Ascending aorta (tissue), 2 donors: ENCODE measurements at regions not wholly inside any gene's neighbourhood (a gene's known extent, or its start where the extent isn't known, plus 50 kb on each side); places are given as distances from the start of the nearest gene placed in this dataset.

Experiments
- DNase-seq, 2 donors: peaks; one replicate each; pipeline ENCODE4 v3.0.0-alpha.2; 2019; ENCODE audit warnings: low spot score in 2 of 2
- H3K27ac ChIP-seq, 2 donors: fragments of 200-600 bp; sonication (generic); one replicate each; pipeline ENCODE4 v1.5.1; 2016 to 2017; ENCODE audit warnings: mild to moderate bottlenecking in 1 of 2
- H3K27me3 ChIP-seq: fragments of 200-600 bp; sonication (generic); one replicate; pipeline ENCODE4 v1.5.1; 2017
- H3K36me3 ChIP-seq, 2 donors: fragments of 200-600 bp; sonication (generic); one replicate each; pipeline ENCODE4 v1.5.1; 2016
- H3K4me1 ChIP-seq, 2 donors: fragments of 200-600 bp; sonication (generic); one replicate each; pipeline ENCODE4 v1.5.1; 2016 to 2017; ENCODE audit warnings: mild to moderate bottlenecking in 1 of 2
- H3K4me3 ChIP-seq, 2 donors: fragments of 200-600 bp; sonication (generic); one replicate each; pipeline ENCODE4 v1.5.1; 2016 to 2017; ENCODE audit warnings: mild to moderate bottlenecking in 1 of 2
- H3K9me3 ChIP-seq, 2 donors: fragments of 200-600 bp; sonication (generic); one replicate each; pipeline ENCODE4 v1.5.1; 2016
- CTCF ChIP-seq, 3 experiments: fragments of 200-600 bp in 2 of 3; fragments of 450-650 bp in 1 of 3; sonication (generic) in 2 of 3; IDR thresholded peaks; one replicate each; pipeline ENCODE4 v1.5.1; 2016 to 2019; ENCODE audit warnings: antibody characterized with exemption in 3 of 3, mild to moderate bottlenecking in 1 of 3, moderate library complexity in 1 of 3
- intact Hi-C: fragments of 100-400 bp; cut with DNase I; formaldehyde crosslinking; loops from one replicate; pipeline ENCODE4 v1.15.1; 2023

- no peaks in the 10 kb centered on the region for H3K36me3 ChIP-seq
- H3K9me3 ChIP-seq, result no peaks in the 10 kb centered on the region
- no peak overlapping the region for H3K27ac ChIP-seq
- DNase-seq, result no peak
- TF ChIP-seq CTCF (IDR thresholded peaks at IDR 0.05), result no peak
- H3K27me3 ChIP-seq, result no peaks in the 10 kb centered on the region
- H3K4me1 ChIP-seq, result no peaks in the 10 kb centered on the region
- intact Hi-C loops, result no loop called here
- no peak overlapping the region for H3K4me3 ChIP-seq
Observed at GRCh38 chr6:20313960-20314530, 87.6 kb upstream of the E2F3 start.

- no peak for TF ChIP-seq CTCF (IDR thresholded peaks at IDR 0.05)
- H3K9me3 ChIP-seq, result no peaks in the 10 kb centered on the region
- no peak overlapping the region for H3K27ac ChIP-seq
- H3K4me1 ChIP-seq, result no peaks in the 10 kb centered on the region
- H3K4me3 ChIP-seq, result no peak overlapping the region
- no peak for DNase-seq
- intact Hi-C loops, result no loop called here
- H3K27me3 ChIP-seq, result no peaks in the 10 kb centered on the region
- H3K36me3 ChIP-seq, result no peaks in the 10 kb centered on the region
Observed at GRCh38 chr6:20314866-20315845, 86.5 kb upstream of the E2F3 start.

- H3K9me3 ChIP-seq, result no peaks in the 10 kb centered on the region
- no peaks in the 10 kb centered on the region for H3K4me1 ChIP-seq
- no peaks in the 10 kb centered on the region for H3K27me3 ChIP-seq
- no peaks in the 10 kb centered on the region for H3K36me3 ChIP-seq
- intact Hi-C loops, result no loop called here
- DNase-seq, result no peak
- TF ChIP-seq CTCF (IDR thresholded peaks at IDR 0.05), result no peak
- H3K4me3 ChIP-seq, result no peak overlapping the region
- no peak overlapping the region for H3K27ac ChIP-seq
Observed at GRCh38 chr6:20317430-20317829, 84.2 kb upstream of the E2F3 start.

DNA sequence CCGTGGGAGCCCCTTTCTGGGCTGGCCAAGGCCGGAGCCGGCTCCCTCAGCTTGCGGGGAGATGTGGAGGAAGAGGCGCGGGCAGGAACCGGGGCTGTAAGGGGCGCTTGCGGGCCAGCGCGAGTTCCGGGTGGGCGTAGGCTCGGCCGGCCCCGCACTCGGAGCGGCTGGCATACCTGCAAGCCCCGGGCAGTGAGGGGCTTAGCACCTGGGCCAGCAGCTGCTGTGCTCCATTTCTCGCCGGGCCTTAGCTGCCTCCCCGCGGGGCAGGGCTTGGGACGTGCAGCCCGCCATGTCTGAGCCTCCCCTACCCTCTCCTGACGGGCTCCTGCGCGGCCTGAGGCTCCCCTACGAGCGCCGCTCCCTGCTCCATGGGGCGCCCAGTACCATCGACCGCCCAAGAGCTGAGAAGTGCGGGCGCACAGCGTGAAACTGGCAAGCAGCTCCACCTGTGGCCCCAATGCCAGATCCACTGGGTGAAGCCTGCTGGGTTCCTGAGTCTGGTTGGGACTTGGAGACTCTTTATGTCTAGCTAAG lies 82.8 kb upstream of the E2F3 start:
- DNase-seq, result no peak
- no peak for TF ChIP-seq CTCF (IDR thresholded peaks at IDR 0.05)
- no peaks in the 10 kb centered on the region for H3K4me1 ChIP-seq
- no peaks in the 10 kb centered on the region for H3K27me3 ChIP-seq
- no peak overlapping the region for H3K4me3 ChIP-seq
- no peaks in the 10 kb centered on the region for H3K36me3 ChIP-seq
- no peaks in the 10 kb centered on the region for H3K9me3 ChIP-seq
- intact Hi-C loops, result no loop called here
- H3K27ac ChIP-seq, result no peak overlapping the region

GRCh38 chr6:20319520-20320357 lies 81.9 kb upstream of the E2F3 start:
- H3K36me3 ChIP-seq, result no peaks in the 10 kb centered on the region
- H3K27ac ChIP-seq, result no peak overlapping the region
- H3K4me1 ChIP-seq, result no peaks in the 10 kb centered on the region
- peak in 1 of 2 donors; percentile 10 for DNase-seq
- H3K4me3 ChIP-seq, result no peak overlapping the region
- H3K9me3 ChIP-seq, result no peaks in the 10 kb centered on the region
- intact Hi-C loops, result no loop called here
- TF ChIP-seq CTCF (IDR thresholded peaks at IDR 0.05), result no peak
- H3K27me3 ChIP-seq, result no peaks in the 10 kb centered on the region
